A549 (cell line): ENCODE measurements at regions not wholly inside any gene's neighbourhood (a gene's known extent, or its start where the extent isn't known, plus 50 kb on each side); places are given as distances from the start of the nearest gene placed in this dataset.

Experiments used
- ATAC-seq, 2 experiments: fragments of 200-7000 bp in 1 of 2; fragments of >200 bp in 1 of 2; cut with Nextera tagmentation in 1 of 2; cut with Tn5 transposase in 1 of 2; 3 replicates each; pipeline versions ENCODE4 v1.8.0 to v1.9.1; 2018 to 2020; ENCODE audit warnings: mild to moderate bottlenecking in 1 of 2, moderate library complexity in 1 of 2
- CTCF ChIA-PET: fragments of 300-600 bp; sonication (Branson Sonifier 250); formaldehyde crosslinking; extraction: SDS; loops from one replicate; lab custom pipeline; 2021; ENCODE audit warnings: antibody characterized with exemption, inconsistent platforms; lab: Yijun Ruan, JAX
- POLR2A ChIA-PET: fragments of 350-600 bp; formaldehyde crosslinking; extraction: SDS; loops from one replicate; lab custom pipeline; 2021; ENCODE audit warnings: antibody characterized with exemption, inconsistent platforms; lab: Yijun Ruan, JAX
- DNase-seq, 2 experiments: peaks; one replicate each; pipeline versions ENCODE4 v3.0.0 to v3.0.0-alpha.2; 2011 to 2016; ENCODE audit warnings: low read depth in 1 of 2, low spot score in 1 of 2
- FAIRE-seq: peaks from 2 replicates; lab custom pipeline; 2011; peaks lifted over from hg19 to GRCh38; lab: Jason Lieb, UNC
- H3K27ac ChIP-seq, 2 experiments: fragments of >200 bp; sonication (Bioruptor Twin); formaldehyde crosslinking; 3 replicates each; pipeline ENCODE4 v1.5.1; 2016 to 2017
- H3K4me1 ChIP-seq: fragments of >200 bp; sonication (Bioruptor Twin); formaldehyde crosslinking; 3 replicates; pipeline ENCODE4 v1.6.1; 2016
- H3K4me2 ChIP-seq: fragments of >200 bp; sonication (Bioruptor Twin); formaldehyde crosslinking; 3 replicates; pipeline ENCODE4 v1.6.1; 2016
- H3K4me3 ChIP-seq: fragments of >200 bp; sonication (Bioruptor Twin); formaldehyde crosslinking; 3 replicates; pipeline ENCODE4 v1.5.1; 2016
- H3K9me3 ChIP-seq: fragments of >200 bp; sonication (Bioruptor Twin); formaldehyde crosslinking; 3 replicates; pipeline ENCODE4 v1.6.1; 2016
- CEBPB ChIP-seq, 2 experiments: fragments of >200 bp in 1 of 2; sonication (Bioruptor Twin) in 1 of 2; formaldehyde crosslinking in 1 of 2; IDR thresholded peaks; 2 replicates each; pipeline ENCODE4 v1.6.1; 2012 to 2016
- EHMT2 ChIP-seq: fragments of 200-600 bp; sonication (generic); IDR thresholded peaks from 2 replicates; pipeline ENCODE4 v1.6.1; 2016; ENCODE audit warnings: antibody characterized with exemption, low read depth, mild to moderate bottlenecking, moderate library complexity
- EP300 ChIP-seq, 2 experiments: fragments of >200 bp; sonication (Bioruptor Twin); formaldehyde crosslinking; IDR thresholded peaks; 2 replicates in 1 of 2; 3 replicates in 1 of 2; pipeline ENCODE4 v1.6.1; 2016 to 2017
- FOSL2 ChIP-seq, 2 experiments: fragments of 450-650 bp in 1 of 2; fragments of >200 bp in 1 of 2; sonication (Bioruptor Twin) in 1 of 2; formaldehyde crosslinking; IDR thresholded peaks; 2 replicates each; pipeline versions ENCODE4 v1.5.0 to v1.6.1; 2016 to 2020; ENCODE audit warnings: mild to moderate bottlenecking in 1 of 2, moderate library complexity in 1 of 2
- FOXS1 ChIP-seq: fragments of 250-450 bp; sonication (Bioruptor Pico); IDR thresholded peaks from 2 replicates; pipeline ENCODE4 v1.5.0; 2020; ENCODE audit warnings: mild to moderate bottlenecking, moderate library complexity
- HDAC2 ChIP-seq: fragments of 200-600 bp; sonication (generic); IDR thresholded peaks from 2 replicates; pipeline ENCODE4 v1.6.1; 2016
- HES2 ChIP-seq: fragments of >200 bp; sonication (Bioruptor Twin); formaldehyde crosslinking; IDR thresholded peaks from 2 replicates; pipeline ENCODE4 v1.6.1; 2016
- HMGXB4 ChIP-seq: fragments of 250-450 bp; sonication (Bioruptor Pico); IDR thresholded peaks from 2 replicates; pipeline ENCODE4 v1.5.0; 2021; ENCODE audit warnings: mild to moderate bottlenecking, moderate library complexity, borderline replicate concordance
- MAFK ChIP-seq: fragments of 450-650 bp; IDR thresholded peaks from 2 replicates; pipeline ENCODE4 v1.6.1; 2014; ENCODE audit not compliant: partially characterized antibody
- RAD21 ChIP-seq, 2 experiments: fragments of >200 bp in 1 of 2; sonication (Bioruptor Twin) in 1 of 2; formaldehyde crosslinking in 1 of 2; IDR thresholded peaks in 1 of 2; conservative IDR thresholded peaks in 1 of 2; 2 replicates in 1 of 2; 3 replicates in 1 of 2; pipeline ENCODE4 v1.6.1; 2012 to 2018; ENCODE audit warnings: inconsistent platforms in 1 of 2
- RFX5 ChIP-seq: fragments of 450-650 bp; IDR thresholded peaks from 2 replicates; pipeline ENCODE4 v1.7.1; 2014; ENCODE audit warnings: antibody characterized with exemption, mild to moderate bottlenecking, moderate library complexity
- SMC3 ChIP-seq: fragments of >200 bp; sonication (Bioruptor Twin); formaldehyde crosslinking; IDR thresholded peaks from 3 replicates; pipeline ENCODE4 v1.6.1; 2018; ENCODE audit warnings: inconsistent platforms
- SREBF2 ChIP-seq: fragments of 450-650 bp; IDR thresholded peaks from 2 replicates; pipeline ENCODE4 v1.6.1; 2014; ENCODE audit warnings: mild to moderate bottlenecking, moderate library complexity
- ZFP36 ChIP-seq: fragments of 450-650 bp; IDR thresholded peaks from 2 replicates; pipeline ENCODE4 v1.6.1; 2014; ENCODE audit warnings: borderline replicate concordance; ENCODE audit not compliant: partially characterized antibody
- whole genome bisulfite sequencing: methylation state at CpG from one replicate; pipeline ENCODE4 v1.1.6; 2017; ENCODE audit errors: missing lambda C conversion rate; 5-methylcytosine and 5-hydroxymethylcytosine counted together
- TF ChIP-seq, protein P1 (sequence below): IDR thresholded peaks from 2 replicates; pipeline ENCODE4 v1.6.1; 2012; ENCODE audit warnings: low read depth, borderline replicate concordance

GRCh38 chr16:31764103-31764502 lies 109.5 kb upstream of the ZNF267 start:
- 0 out of 4 replicates have a peak, but pooled peaks of 1 of the 2 experiments have one; percentile 22 for TF ChIP-seq CEBPB (IDR thresholded peaks at IDR 0.05)
- no peak for TF ChIP-seq FOSL2 (IDR thresholded peaks at IDR 0.05)
- TF ChIP-seq FOSL2 (CRISPR knock-in tag; IDR thresholded peaks at IDR 0.05) = no peak
- POLR2A ChIA-PET = no interaction called here
- ATAC-seq (no peak), DNase-seq (no peak), FAIRE-seq (no peak)
- H3K4me2 ChIP-seq = no peak overlapping the region
- CTCF ChIA-PET = no interaction called here
- WGBS = 60% methylated on average over 2 of the region's 2 CpGs
- H3K27ac ChIP-seq = no peak overlapping the region
- peaks cover 61% of the 10 kb centered on the region for H3K9me3 ChIP-seq
- H3K4me3 ChIP-seq = no peak overlapping the region
- no peaks in the 10 kb centered on the region for H3K4me1 ChIP-seq

- no peak for FAIRE-seq
- TF ChIP-seq HDAC2 (no peak), CEBPB (IDR thresholded peaks at IDR 0.05) (no peak), MAFK (peak; percentile 37), RAD21 (conservative IDR thresholded peaks at IDR 0.05 in 1 of 2, IDR thresholded peaks at IDR 0.05 in 1 of 2) (no peak), HES2 (no peak)
- TF ChIP-seq, all 56 proteins: peak for 1
- WGBS = 79% methylated on average over 10 of the region's 10 CpGs
- no peak for DNase-seq
- Histone ChIP-seq H3K4me3 (no peak overlapping the region), H3K4me2 (no peak overlapping the region), H3K4me1 (no peaks in the 10 kb centered on the region), H3K27ac (no peak overlapping the region), H3K9me3 (peaks cover 68% of the 10 kb centered on the region)
- CTCF ChIA-PET = no interaction called here
- ATAC-seq = no peak
- POLR2A ChIA-PET = no interaction called here
Observed at GRCh38 chr16:31767267-31767666, 106.3 kb upstream of the ZNF267 start.

GRCh38 chr16:31780342-31780741 lies 93.3 kb upstream of the ZNF267 start:
- Histone ChIP-seq H3K9me3 (peaks cover 22% of the 10 kb centered on the region; the same call in 2 of the 3 replicates), H3K4me1 (no peaks in the 10 kb centered on the region), H3K4me2 (no peak overlapping the region), H3K4me3 (no peak overlapping the region), H3K27ac (no peak overlapping the region)
- FAIRE-seq (no peak), ATAC-seq (no peak), DNase-seq (no peak)
- TF ChIP-seq SMC3 (no peak), ZFP36 (peak; percentile 40)
- CTCF ChIA-PET = interaction anchor here (0.7 kb wide), 1 partner anchor 267 kb away, joined by 3 read pairs; no protein-coding TSS in a partner anchor
- POLR2A ChIA-PET = no interaction called here
- WGBS = 45% methylated on average over 1 of the region's 1 CpG

DNA sequence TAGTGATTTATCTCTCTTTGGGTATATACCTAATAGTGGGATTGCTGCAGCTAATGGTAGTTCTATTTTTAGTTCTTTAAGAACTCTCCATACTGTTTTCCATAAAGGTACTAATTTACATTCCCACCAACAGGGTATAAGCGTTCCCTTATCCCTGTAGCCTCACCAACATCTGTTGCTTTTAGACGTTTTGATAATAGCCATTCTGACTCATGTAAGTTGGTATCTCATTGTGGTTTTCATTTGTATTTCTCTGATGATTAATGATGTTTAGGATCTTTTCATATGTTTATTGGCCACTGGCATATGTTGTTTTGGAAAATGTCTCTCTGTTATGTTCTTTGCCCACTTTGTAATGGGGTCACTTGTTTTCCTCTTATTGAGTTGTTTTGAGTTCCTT lies 88.5 kb upstream of the ZNF267 start:
- Histone ChIP-seq H3K9me3 (peaks cover 2% of the 10 kb centered on the region; the same call in 2 of the 3 replicates), H3K4me3 (no peak overlapping the region), H3K27ac (no peak overlapping the region), H3K4me1 (no peaks in the 10 kb centered on the region), H3K4me2 (no peak overlapping the region)
- DNase-seq = no peak
- peak; percentile 96 for FAIRE-seq
- TF ChIP-seq EHMT2 (no peak), SREBF2 (no peak), EP300 (IDR thresholded peaks at IDR 0.05) (no peak), FOXS1 (CRISPR knock-in tag) (no peak), HMGXB4 (CRISPR knock-in tag) (no peak), RFX5 (no peak)
- TF ChIP-seq, protein P1, sequence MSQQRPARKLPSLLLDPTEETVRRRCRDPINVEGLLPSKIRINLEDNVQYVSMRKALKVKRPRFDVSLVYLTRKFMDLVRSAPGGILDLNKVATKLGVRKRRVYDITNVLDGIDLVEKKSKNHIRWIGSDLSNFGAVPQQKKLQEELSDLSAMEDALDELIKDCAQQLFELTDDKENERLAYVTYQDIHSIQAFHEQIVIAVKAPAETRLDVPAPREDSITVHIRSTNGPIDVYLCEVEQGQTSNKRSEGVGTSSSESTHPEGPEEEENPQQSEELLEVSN = no peak
- 3% methylated on average over 2 of the region's 2 CpGs for WGBS
- ATAC-seq = no peak
- POLR2A ChIA-PET = no interaction called here
- CTCF ChIA-PET = no interaction called here
